ENCODE measurements at regions not wholly inside any gene's neighbourhood (a gene's known extent, or its start where the extent isn't known, plus 50 kb on each side); places are given as distances from the start of the nearest gene placed in this dataset.
A peak's percentile ranks its signal among the peaks of the same experiment; 100 is the strongest.

GRCh38 chr4:155597281-155597680, 69.4 kb upstream of the GUCY1A1 start:
- intact Hi-C loops (cut with DNase I) = no loop called here
- Histone ChIP-seq H3K27ac (ENCODE audit: low read depth in 1 of 2, low read length in 2 of 2) (no peak overlapping the region), H3K4me1 (ENCODE audit: control insufficient read depth in 1 of 2, insufficient read depth in 2 of 2, low read length in 2 of 2) (no peaks in the 10 kb centered on the region), H3K9me3 (ENCODE audit: control insufficient read depth, low read length) (no peaks in the 10 kb centered on the region), H3K36me3 (ENCODE audit: control insufficient read depth in 1 of 2, insufficient read depth in 2 of 2, low read length in 1 of 2) (no peaks in the 10 kb centered on the region), H3K4me3 (ENCODE audit: low read length in 2 of 2) (no peak overlapping the region), H3K27me3 (ENCODE audit: control insufficient read depth in 1 of 2, insufficient read depth in 2 of 2, low read length in 1 of 2) (no peaks in the 10 kb centered on the region)
- no peak for ATAC-seq (ENCODE audit: low FRiP score)
- 77 to 79% methylated on average over 1 of the region's 1 CpG for WGBS, 2 donors
- DNase-seq = no peak

- H3K27me3 ChIP-seq (ENCODE audit: control insufficient read depth in 1 of 2, insufficient read depth in 2 of 2, low read length in 1 of 2) = no peaks in the 10 kb centered on the region
- H3K4me3 ChIP-seq (ENCODE audit: low read length in 2 of 2) = no peak overlapping the region
- intact Hi-C loops (cut with DNase I) = no loop called here
- 93 to 96% methylated on average over 13 of the region's 13 CpGs for WGBS, 2 donors
- DNase-seq (no peak), ATAC-seq (ENCODE audit: low FRiP score) (no peak)
- no peak overlapping the region for H3K27ac ChIP-seq (ENCODE audit: low read depth in 1 of 2, low read length in 2 of 2)
- no peaks in the 10 kb centered on the region for H3K4me1 ChIP-seq (ENCODE audit: control insufficient read depth in 1 of 2, insufficient read depth in 2 of 2, low read length in 2 of 2)
- H3K36me3 ChIP-seq (ENCODE audit: control insufficient read depth in 1 of 2, insufficient read depth in 2 of 2, low read length in 1 of 2) = no peaks in the 10 kb centered on the region
- no peaks in the 10 kb centered on the region for H3K9me3 ChIP-seq (ENCODE audit: control insufficient read depth, low read length)
Measured at GRCh38 chr4:155593793-155594192, 72.9 kb upstream of the GUCY1A1 start.

GRCh38 chr4:155592938-155593297, 73.7 kb upstream of the GUCY1A1 start:
- Histone ChIP-seq H3K4me1 (ENCODE audit: control insufficient read depth in 1 of 2, insufficient read depth in 2 of 2, low read length in 2 of 2) (no peaks in the 10 kb centered on the region), H3K27me3 (ENCODE audit: control insufficient read depth in 1 of 2, insufficient read depth in 2 of 2, low read length in 1 of 2) (no peaks in the 10 kb centered on the region), H3K27ac (ENCODE audit: low read depth in 1 of 2, low read length in 2 of 2) (no peak overlapping the region), H3K9me3 (ENCODE audit: control insufficient read depth, low read length) (no peaks in the 10 kb centered on the region), H3K4me3 (ENCODE audit: low read length in 2 of 2) (no peak overlapping the region), H3K36me3 (ENCODE audit: control insufficient read depth in 1 of 2, insufficient read depth in 2 of 2, low read length in 1 of 2) (no peaks in the 10 kb centered on the region)
- ATAC-seq (ENCODE audit: low FRiP score) = peak; percentile 10
- no peak for DNase-seq
- intact Hi-C loops (cut with DNase I) = no loop called here
- 71 to 72% methylated on average over 1 of the region's 1 CpG for WGBS, 2 donors

GRCh38 chr4:155592179-155592937, 74.3 kb upstream of the GUCY1A1 start:
- no peaks in the 10 kb centered on the region for H3K36me3 ChIP-seq (ENCODE audit: control insufficient read depth in 1 of 2, insufficient read depth in 2 of 2, low read length in 1 of 2)
- H3K27ac ChIP-seq (ENCODE audit: low read depth in 1 of 2, low read length in 2 of 2) = no peak overlapping the region
- no peak overlapping the region for H3K4me3 ChIP-seq (ENCODE audit: low read length in 2 of 2)
- no peaks in the 10 kb centered on the region for H3K27me3 ChIP-seq (ENCODE audit: control insufficient read depth in 1 of 2, insufficient read depth in 2 of 2, low read length in 1 of 2)
- H3K4me1 ChIP-seq (ENCODE audit: control insufficient read depth in 1 of 2, insufficient read depth in 2 of 2, low read length in 2 of 2) = no peaks in the 10 kb centered on the region
- H3K9me3 ChIP-seq (ENCODE audit: control insufficient read depth, low read length) = no peaks in the 10 kb centered on the region
- peak; percentile 73 for ATAC-seq (ENCODE audit: low FRiP score)
- intact Hi-C loops (cut with DNase I) = no loop called here
- no peak for DNase-seq
- WGBS, 2 donors = 65 to 71% methylated on average over 3 of the region's 3 CpGs

- WGBS, 2 donors = 98 to 99% methylated on average over 6 of the region's 6 CpGs
- Histone ChIP-seq H3K27me3 (ENCODE audit: control insufficient read depth in 1 of 2, insufficient read depth in 2 of 2, low read length in 1 of 2) (no peaks in the 10 kb centered on the region), H3K4me1 (ENCODE audit: control insufficient read depth in 1 of 2, insufficient read depth in 2 of 2, low read length in 2 of 2) (no peaks in the 10 kb centered on the region), H3K4me3 (ENCODE audit: low read length in 2 of 2) (no peak overlapping the region), H3K9me3 (ENCODE audit: control insufficient read depth, low read length) (no peaks in the 10 kb centered on the region), H3K36me3 (ENCODE audit: control insufficient read depth in 1 of 2, insufficient read depth in 2 of 2, low read length in 1 of 2) (no peaks in the 10 kb centered on the region), H3K27ac (ENCODE audit: low read depth in 1 of 2, low read length in 2 of 2) (no peak overlapping the region)
- intact Hi-C loops (cut with DNase I) = no loop called here
- ATAC-seq (ENCODE audit: low FRiP score) (peak; percentile 57), DNase-seq (no peak)
Measured at GRCh38 chr4:155591738-155592143, 74.9 kb upstream of the GUCY1A1 start.

- WGBS, 2 donors = 86 to 88% methylated on average over 3 of the region's 3 CpGs
- intact Hi-C loops (cut with DNase I) = no loop called here
- Histone ChIP-seq H3K27me3 (ENCODE audit: control insufficient read depth in 1 of 2, insufficient read depth in 2 of 2, low read length in 1 of 2) (no peaks in the 10 kb centered on the region), H3K27ac (ENCODE audit: low read depth in 1 of 2, low read length in 2 of 2) (no peak overlapping the region), H3K4me3 (ENCODE audit: low read length in 2 of 2) (no peak overlapping the region), H3K9me3 (ENCODE audit: control insufficient read depth, low read length) (no peaks in the 10 kb centered on the region), H3K36me3 (ENCODE audit: control insufficient read depth in 1 of 2, insufficient read depth in 2 of 2, low read length in 1 of 2) (no peaks in the 10 kb centered on the region), H3K4me1 (ENCODE audit: control insufficient read depth in 1 of 2, insufficient read depth in 2 of 2, low read length in 2 of 2) (no peaks in the 10 kb centered on the region)
- no peak for ATAC-seq (ENCODE audit: low FRiP score)
- DNase-seq = no peak
Measured at GRCh38 chr4:155590796-155591585, 75.7 kb upstream of the GUCY1A1 start.

- 94 to 95% methylated on average over 2 of the region's 2 CpGs for WGBS, 2 donors
- Histone ChIP-seq H3K27me3 (ENCODE audit: control insufficient read depth in 1 of 2, insufficient read depth in 2 of 2, low read length in 1 of 2) (no peaks in the 10 kb centered on the region), H3K4me1 (ENCODE audit: control insufficient read depth in 1 of 2, insufficient read depth in 2 of 2, low read length in 2 of 2) (no peaks in the 10 kb centered on the region), H3K36me3 (ENCODE audit: control insufficient read depth in 1 of 2, insufficient read depth in 2 of 2, low read length in 1 of 2) (no peaks in the 10 kb centered on the region), H3K4me3 (ENCODE audit: low read length in 2 of 2) (no peak overlapping the region), H3K9me3 (ENCODE audit: control insufficient read depth, low read length) (no peaks in the 10 kb centered on the region), H3K27ac (ENCODE audit: low read depth in 1 of 2, low read length in 2 of 2) (no peak overlapping the region)
- ATAC-seq (ENCODE audit: low FRiP score) = no peak
- intact Hi-C loops (cut with DNase I) = no loop called here
- no peak for DNase-seq
Measured at GRCh38 chr4:155588437-155588836, 78.2 kb upstream of the GUCY1A1 start.

- Histone ChIP-seq H3K4me1 (ENCODE audit: control insufficient read depth in 1 of 2, insufficient read depth in 2 of 2, low read length in 2 of 2) (peaks cover 0 to 2% of the 10 kb centered on the region in 2 donors), H3K27ac (ENCODE audit: low read depth in 1 of 2, low read length in 2 of 2) (no peak overlapping the region), H3K4me3 (ENCODE audit: low read length in 2 of 2) (no peak overlapping the region), H3K9me3 (ENCODE audit: control insufficient read depth, low read length) (no peaks in the 10 kb centered on the region), H3K27me3 (ENCODE audit: control insufficient read depth in 1 of 2, insufficient read depth in 2 of 2, low read length in 1 of 2) (no peaks in the 10 kb centered on the region), H3K36me3 (ENCODE audit: control insufficient read depth in 1 of 2, insufficient read depth in 2 of 2, low read length in 1 of 2) (no peaks in the 10 kb centered on the region)
- no peak for DNase-seq
- 97 to 98% methylated on average over 3 of the region's 3 CpGs for WGBS, 2 donors
- no peak for ATAC-seq (ENCODE audit: low FRiP score)
- intact Hi-C loops (cut with DNase I) = no loop called here
Measured at GRCh38 chr4:155587766-155588165, 78.9 kb upstream of the GUCY1A1 start.

GRCh38 chr4:155582971-155583437, 83.6 kb upstream of the GUCY1A1 start:
- intact Hi-C loops (cut with DNase I) = no loop called here
- ATAC-seq (ENCODE audit: low FRiP score) = no peak

More at GRCh38 chr4:155582971-155583437, 83.6 kb upstream of the GUCY1A1 start:
- no peaks in the 10 kb centered on the region for H3K9me3 ChIP-seq (ENCODE audit: control insufficient read depth, low read length)
- H3K4me1 ChIP-seq (ENCODE audit: control insufficient read depth in 1 of 2, insufficient read depth in 2 of 2, low read length in 2 of 2) = peaks cover 1 to 9% of the 10 kb centered on the region in 2 donors
- H3K27me3 ChIP-seq (ENCODE audit: control insufficient read depth in 1 of 2, insufficient read depth in 2 of 2, low read length in 1 of 2) = no peaks in the 10 kb centered on the region
- no peak overlapping the region for H3K27ac ChIP-seq (ENCODE audit: low read depth in 1 of 2, low read length in 2 of 2)
- H3K36me3 ChIP-seq (ENCODE audit: control insufficient read depth in 1 of 2, insufficient read depth in 2 of 2, low read length in 1 of 2) = no peaks in the 10 kb centered on the region
- DNase-seq = no peak
- no peak overlapping the region for H3K4me3 ChIP-seq (ENCODE audit: low read length in 2 of 2)
- 37 to 42% methylated on average over 4 of the region's 4 CpGs for WGBS, 2 donors
